D721Med (cell line): ENCODE measurements at regions not wholly inside any gene's neighbourhood (a gene's known extent, or its start where the extent isn't known, plus 50 kb on each side); places are given as distances from the start of the nearest gene placed in this dataset.

Experiments used
- DNase-seq: peaks from one replicate; pipeline ENCODE4 v3.0.0; 2011; ENCODE audit warnings: low spot score; ENCODE audit not compliant: insufficient read length
- FAIRE-seq: peaks from 2 replicates; lab custom pipeline; 2011; peaks lifted over from hg19 to GRCh38; lab: Jason Lieb, UNC
- CTCF ChIP-seq: IDR thresholded peaks from 2 replicates; pipeline ENCODE4 v1.5.1; 2012; ENCODE audit warnings: mild to moderate bottlenecking, control low read depth; ENCODE audit not compliant: insufficient read depth; ENCODE audit errors: missing control alignments

GRCh38 chrX:96449896-96450295 is 234.7 kb upstream of the DIAPH2 start:
- DNase-seq, result no peak
- FAIRE-seq, result no peak
- TF ChIP-seq CTCF, result no peak

- DNase-seq (no peak), FAIRE-seq (no peak)
- TF ChIP-seq CTCF, result no peak
Measured at GRCh38 chrX:96453139-96453538, 231.5 kb upstream of the DIAPH2 start.

- FAIRE-seq (no peak), DNase-seq (no peak)
- TF ChIP-seq CTCF, result no peak
Measured at GRCh38 chrX:96455078-96455477, 229.6 kb upstream of the DIAPH2 start.

- DNase-seq (no peak), FAIRE-seq (no peak)
- no peak for TF ChIP-seq CTCF
Measured at GRCh38 chrX:96464880-96465558, 219.6 kb upstream of the DIAPH2 start.

- FAIRE-seq, result no peak
- no peak for DNase-seq
- TF ChIP-seq CTCF, result no peak
Measured at GRCh38 chrX:96474029-96474740, 210.5 kb upstream of the DIAPH2 start.

- no peak for DNase-seq
- no peak for FAIRE-seq
- no peak for TF ChIP-seq CTCF
Measured at GRCh38 chrX:96474741-96475125, 209.9 kb upstream of the DIAPH2 start.

GRCh38 chrX:96480081-96480480 is 204.6 kb upstream of the DIAPH2 start:
- FAIRE-seq (no peak), DNase-seq (no peak)
- no peak for TF ChIP-seq CTCF
